ENCODE measurements at regions not wholly inside any gene's neighbourhood (a gene's known extent, or its start where the extent isn't known, plus 50 kb on each side); places are given as distances from the start of the nearest gene placed in this dataset.

DNA sequence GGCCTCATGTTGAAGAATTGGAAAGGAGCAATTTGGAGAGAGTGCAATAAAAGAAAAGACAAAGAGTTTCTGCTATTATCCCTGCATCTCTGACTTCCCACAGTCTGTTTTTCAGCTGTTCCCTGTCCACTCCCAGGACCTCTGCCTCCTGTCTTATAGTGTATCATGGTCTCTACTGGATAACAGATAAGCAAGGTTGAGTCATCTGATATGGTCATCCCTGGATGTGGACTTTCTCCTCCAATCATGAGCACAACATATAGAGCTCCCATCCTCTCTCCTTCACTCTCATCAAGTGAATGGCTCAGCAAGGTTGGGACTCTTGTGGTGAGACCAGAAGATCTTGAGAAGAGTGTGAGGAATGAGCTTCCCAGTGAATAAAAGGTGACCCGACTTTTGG lies 123.1 kb downstream of the PLCE1 start:
- no peak for TF ChIP-seq EP300 (IDR thresholded peaks at IDR 0.05)
- no peak for TF ChIP-seq CTCF (IDR thresholded peaks at IDR 0.05)
- no peak for TF ChIP-seq POLR2A (IDR thresholded peaks at IDR 0.05)

Data from gastroesophageal sphincter (tissue), 3 donors.